Left renal pelvis (tissue), 4 donors: ENCODE measurements at regions not wholly inside any gene's neighbourhood (a gene's known extent, or its start where the extent isn't known, plus 50 kb on each side); places are given as distances from the start of the nearest gene placed in this dataset.

Experiments used
- DNase-seq, 4 donors: peaks; one replicate each; pipeline ENCODE4 v3.0.0-alpha.2; 2013; ENCODE audit warnings: low read depth in 4 of 4, low spot score in 3 of 4

DNA sequence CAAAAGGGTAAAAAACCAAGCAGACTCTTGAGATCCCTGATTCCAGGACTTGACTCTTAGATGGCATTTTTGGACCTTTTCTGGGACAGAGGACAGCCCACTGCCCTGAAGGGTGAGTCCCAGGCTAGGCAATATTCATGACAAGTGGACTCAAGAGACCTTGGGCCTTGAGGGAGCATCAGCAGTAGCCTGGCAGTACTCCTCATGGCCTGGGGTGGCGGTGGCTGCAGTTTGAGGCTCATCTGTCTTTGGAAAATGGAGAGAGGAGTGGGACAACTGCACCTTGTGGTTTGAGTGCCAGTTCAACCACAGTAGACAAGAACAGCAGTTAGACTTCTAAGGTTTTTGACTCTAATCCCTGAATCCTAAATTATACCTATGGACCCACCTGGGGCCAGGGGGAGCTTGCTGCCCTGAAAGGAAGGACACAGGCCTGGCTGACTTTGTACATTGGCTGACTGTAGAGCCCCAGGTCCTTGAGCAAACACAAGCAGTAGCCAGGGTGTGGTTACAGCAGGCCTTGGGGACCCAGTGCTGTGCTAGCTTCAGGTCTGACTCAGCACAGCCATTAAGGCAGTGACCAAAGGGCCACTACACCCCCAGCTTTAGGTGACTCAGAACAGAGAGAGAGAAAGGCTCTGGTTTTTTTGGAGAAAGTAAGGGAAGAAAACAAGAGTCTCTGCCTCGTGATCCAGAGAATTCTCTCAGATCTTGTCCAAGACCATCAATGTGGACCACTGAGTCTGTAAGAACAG, 1023.2 kb downstream of the KCNT2 start:
- DNase-seq: no peak

DNA sequence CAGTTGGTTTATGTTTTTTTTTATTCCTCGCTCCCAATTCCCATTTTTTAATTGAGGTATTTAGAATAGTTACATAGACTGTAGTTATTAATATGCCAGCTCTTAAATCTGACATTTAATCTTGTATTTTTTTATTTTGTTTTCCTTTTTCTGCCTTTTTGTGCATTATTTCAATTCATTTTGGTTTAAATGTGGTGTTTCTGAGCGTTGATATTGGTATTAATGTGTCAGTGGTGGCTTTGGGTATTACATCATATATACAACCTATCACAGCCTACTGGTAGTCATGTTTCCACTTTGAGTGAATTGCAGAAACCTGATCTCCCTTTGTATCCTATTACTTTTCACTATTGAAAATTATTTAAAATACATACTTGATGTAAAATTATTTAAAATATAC, 1027.3 kb downstream of the KCNT2 start:
- DNase-seq: no peak

DNA sequence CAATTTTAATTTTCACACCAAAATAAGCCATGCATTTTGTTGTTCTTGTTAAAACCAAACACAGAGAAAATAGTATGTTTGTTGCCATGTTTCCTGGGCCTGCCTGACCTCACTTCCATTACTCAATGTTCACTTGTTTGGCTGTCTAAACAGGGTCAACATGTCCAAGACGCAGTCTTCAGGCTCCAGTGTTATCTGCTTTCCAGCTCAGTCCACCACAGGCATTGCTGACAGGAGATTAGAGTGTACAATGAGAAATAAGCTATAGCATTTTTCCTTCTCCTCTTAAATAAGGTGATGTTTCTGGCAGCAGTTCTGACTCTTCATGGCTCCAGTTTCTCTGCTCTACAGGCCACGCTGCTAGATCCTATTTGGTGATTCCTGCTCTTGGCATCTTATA, 1030.5 kb downstream of the KCNT2 start:
- DNase-seq: no peak

DNA sequence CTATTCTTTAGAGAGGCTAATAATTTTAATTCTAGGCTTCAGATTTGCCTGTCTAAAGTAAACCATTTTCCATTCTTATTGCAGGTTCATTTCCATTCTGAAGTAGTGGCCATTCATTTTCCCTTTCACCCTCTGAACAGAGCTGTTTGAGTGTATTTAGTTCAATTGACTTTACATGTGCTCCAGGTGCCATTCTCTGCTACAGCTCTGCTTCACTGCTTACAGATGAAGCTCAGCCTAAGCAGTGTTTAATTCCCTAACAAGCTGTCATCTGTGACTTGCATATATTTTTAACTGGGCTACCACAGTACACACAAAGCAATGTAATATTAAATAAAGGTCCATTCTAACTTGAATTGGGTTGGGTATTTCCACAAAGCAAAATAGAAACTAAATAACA, 1031.6 kb downstream of the KCNT2 start:
- no peak for DNase-seq

DNA sequence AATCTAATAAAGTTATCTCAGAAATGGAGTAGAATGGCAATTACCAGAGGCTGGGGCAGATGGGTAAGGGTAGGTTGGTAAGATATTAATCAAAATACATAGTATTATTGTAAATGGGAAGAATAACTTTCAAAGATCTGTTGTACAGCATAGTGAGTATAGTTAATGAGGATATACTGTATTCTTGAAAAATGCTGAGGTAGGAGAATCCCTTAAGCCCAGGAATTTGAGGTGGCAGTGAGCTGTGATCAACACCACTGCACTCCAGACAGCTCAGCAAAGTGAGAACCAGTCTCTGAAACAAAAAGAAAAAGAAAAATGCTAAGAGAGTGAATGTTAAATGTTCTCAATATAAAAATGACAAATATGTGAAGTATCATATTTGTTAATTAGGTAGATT, 1033.7 kb downstream of the KCNT2 start:
- no peak for DNase-seq

DNA sequence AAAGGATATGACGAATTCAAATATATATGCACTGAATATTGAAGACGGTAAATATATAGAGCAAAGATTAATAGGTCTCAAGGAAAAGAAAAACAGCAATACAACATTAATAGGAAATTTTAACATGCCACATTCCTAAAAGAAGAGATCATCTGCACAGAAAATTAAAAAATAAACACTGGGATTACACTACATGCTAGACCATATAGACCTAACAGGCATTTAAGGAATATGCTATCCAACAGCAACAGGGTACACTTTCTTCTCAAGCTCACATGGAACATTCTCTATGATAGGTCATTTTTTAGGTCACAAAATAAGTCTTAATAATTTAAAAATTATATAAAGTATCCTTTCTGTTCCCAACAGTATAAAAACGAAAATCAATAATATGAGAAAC, 1038.3 kb downstream of the KCNT2 start:
- no peak for DNase-seq

DNA sequence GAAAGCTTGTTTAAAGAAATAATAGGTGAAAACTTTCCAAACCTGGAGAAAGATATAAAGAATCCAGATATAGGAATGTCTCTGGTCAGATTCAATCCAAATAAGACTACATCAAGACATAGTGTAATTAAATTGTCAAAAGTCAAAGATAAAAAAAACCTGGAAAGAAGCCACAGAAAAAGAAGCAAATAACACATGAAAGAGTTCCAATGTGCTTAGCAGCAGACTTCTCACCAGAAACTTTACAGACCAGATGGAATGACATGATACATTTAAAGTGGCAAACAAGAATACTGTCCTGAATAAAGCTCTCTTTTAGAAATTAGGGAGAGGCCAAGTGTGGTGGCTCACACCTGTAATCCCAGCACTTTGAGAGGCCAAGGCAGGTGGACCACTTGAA, 1039.9 kb downstream of the KCNT2 start:
- no peak for DNase-seq

DNA sequence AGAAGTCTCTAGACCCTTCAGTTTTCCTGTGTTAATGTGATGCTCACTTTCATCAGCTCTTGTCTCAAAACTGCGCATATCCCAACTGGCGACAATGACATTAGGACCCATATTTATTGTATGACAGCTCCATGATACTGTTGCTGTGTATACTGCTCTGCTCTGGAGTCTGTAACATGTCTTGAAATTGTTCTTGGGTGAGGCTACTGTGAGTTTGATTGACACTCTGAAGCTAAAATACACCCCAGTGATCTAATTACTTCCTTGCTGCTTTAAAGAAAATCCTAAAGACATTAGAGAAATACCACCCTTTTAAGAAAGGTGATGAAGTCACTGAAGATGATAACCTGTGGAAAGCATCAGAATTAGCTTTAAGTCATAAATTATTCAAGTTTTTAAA, 1046.2 kb downstream of the KCNT2 start:
- no peak for DNase-seq

DNA sequence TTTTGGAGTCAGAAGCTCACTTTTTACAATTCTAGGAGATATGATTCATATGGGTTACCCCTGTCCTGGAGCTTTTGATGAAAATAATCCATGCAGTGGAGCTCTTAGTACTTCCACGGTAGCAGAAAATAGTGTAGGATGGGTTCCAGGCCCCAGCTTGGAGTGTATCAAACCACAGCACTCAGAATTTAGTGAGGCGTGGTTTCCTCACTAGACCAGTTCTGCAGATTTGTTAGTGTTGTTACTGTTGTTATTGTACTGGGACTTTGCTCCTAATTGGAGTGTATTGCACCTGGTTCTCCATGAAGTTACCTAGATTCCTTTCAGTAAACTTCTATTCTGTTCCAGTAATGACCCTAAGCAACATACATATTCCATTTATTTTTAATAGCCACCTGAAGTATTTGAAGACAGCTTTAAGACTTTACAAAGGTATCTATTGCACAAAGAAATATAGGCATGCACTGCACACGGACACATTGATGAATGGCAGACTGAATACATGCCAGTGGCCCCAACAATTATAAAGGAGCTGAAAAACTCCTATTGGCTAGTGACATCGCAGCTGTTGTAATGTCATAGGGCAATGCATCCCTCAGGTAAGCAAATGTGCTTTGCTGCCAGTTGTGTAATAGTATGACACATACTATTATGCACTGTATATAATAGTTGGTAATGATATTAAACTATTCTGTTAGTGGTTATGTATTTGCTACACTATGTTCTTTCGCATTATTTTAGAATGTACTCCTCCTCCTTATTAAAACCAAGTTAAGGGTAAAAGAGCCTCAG, 1058.0 kb downstream of the KCNT2 start:
- no peak for DNase-seq

DNA sequence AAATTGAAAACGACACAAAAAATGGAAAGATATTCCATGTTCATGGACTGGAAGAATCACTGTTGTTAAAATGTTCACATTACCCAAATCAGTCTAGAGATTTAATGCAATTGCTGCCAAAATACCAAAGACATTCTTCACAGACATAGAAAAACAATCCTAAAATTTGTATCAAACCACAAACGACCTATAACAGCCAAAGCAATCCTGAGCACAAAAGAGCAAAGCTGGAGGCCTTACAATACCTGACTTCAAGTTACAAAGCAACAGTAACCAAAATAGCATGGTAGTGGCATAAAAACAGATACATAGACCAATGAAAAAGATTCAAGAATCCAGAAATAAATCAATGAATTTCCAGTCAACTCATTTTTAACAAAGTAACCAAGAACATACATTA, 1077.3 kb downstream of the KCNT2 start:
- DNase-seq: no peak

DNA sequence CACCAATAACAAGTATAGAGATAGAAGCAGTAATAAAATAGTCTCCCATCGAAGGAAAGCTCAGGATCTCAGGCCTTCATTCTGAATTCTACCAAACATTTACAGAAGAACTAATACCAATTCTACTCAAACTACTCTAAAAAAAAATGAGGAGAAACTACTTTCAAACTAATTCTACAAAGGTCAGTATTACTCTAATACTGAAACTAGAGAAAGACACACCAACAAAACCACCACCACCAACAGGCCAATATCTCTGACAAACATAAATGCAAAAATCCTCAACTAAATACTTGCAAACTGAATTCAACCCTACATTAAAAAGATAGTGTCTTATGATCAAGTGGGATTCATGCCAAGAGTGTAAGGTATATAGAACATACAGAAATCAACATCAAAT, 1078.4 kb downstream of the KCNT2 start:
- DNase-seq: no peak

DNA sequence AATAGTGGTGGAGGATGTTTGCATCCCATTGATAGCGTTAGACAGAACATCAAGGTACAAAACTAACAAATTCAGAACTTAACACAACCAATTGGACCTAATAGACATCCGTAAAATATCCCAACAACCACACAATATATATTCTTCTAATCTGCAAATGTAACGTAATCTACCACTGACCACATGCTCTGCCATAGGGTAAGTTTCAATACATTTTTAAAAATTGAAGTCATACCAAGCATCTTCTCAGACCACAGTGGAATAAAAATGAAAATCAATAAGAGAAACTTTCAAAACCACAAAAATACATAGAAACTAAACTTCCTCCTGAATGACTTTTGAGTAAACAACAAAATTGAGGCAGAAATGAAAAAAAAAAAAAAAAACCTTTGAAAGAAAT, 1087.5 kb downstream of the KCNT2 start:
- no peak for DNase-seq

DNA sequence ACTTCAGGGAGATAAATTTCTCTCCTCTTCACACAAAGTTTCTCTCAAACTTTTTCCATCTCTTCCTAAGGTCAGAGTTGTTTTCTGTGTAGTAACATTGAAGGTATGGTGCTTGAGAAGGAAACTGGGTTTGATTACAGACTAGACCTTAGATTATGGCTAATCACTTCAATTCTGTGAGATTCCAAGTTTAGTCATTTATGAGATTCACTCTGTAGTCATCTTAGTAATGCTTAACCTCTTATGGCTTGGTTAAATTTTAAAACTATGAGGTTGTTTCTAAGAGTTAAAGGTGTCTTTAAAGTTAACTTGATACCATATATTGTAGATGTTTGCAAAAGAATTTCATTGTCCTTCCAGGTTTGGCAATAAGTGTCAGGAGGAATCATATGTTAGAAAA, 1092.2 kb downstream of the KCNT2 start:
- DNase-seq: no peak

DNA sequence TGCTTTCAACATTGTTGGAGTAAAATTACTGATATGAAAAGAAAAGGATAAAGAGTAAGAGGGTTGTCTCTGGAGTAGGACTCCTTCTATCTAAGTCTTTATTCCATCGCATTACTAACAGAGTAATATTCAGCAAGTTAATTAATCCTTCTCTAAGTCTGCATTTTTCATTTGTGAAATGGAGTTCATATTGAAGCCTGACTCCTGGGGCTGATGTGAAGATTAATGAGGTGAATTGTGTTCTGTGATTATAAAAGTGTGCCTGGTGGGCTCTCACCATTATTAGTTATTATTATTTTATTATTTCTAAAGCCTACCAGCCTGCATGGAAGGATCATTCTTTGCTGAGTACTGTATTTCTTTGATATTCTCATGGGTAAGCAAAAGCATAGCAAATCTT, 1096.7 kb downstream of the KCNT2 start:
- DNase-seq: no peak

DNA sequence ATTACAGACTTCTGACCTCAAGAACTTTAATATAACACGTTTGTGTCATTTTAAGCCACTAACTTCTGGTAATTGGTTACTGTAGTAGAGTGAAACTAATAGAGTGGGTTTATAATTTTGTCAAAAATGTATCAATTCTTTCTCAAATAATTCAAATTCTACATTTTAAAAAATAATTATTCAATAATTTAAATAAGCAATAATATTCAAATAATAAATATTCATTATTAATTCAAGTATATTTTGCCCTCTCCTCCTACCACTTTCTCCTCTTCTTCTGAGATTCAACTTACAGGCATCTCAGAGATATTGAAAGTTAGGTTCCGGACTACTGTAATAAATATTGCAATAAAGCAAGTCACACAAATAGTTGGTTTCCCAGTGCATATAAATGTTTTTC, 1107.1 kb downstream of the KCNT2 start:
- DNase-seq: no peak

DNA sequence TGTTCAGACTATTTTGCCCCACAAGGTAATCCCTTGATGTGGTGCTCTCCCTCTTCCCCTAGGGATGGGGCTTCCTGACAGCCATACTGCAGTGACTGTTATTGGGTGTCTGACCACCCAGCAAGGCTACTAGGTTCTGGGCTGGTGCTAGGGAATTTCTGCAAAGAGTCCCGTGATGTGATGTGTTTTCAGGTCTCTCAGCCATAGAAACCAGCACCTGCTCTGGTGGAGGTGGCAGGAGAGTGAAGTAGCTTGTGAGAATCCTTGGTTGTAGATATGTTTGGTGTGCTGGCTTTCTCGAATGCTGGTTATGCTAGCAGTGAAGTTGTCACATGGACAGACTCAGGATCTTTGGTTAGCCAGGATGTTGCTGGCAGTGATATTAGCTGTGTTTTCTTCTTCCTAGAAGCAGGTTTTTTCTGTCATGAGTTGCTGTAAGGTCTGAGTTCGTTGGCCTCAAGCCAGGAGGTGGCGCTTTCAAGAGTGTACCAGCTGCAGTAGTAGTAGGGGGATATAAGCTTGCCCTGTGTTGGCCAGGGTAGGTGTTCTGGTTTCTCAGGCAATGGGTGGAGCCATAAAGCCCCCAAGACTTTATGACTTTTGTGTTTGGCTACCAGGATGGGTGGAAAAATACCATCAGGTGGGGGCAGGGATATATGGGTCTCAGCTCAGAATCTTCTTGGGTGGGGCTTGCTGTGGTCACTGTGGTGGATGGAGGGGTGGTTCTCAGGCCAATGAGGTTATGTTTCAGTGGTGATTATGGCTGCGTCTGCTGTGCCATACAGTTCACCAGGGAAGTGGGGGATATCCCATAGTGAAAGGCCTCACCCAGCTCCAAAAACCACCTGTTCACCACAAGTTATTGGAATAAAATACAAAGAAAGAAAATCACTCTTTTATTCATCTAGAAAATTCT, 1112.3 kb downstream of the KCNT2 start:
- DNase-seq: no peak

DNA sequence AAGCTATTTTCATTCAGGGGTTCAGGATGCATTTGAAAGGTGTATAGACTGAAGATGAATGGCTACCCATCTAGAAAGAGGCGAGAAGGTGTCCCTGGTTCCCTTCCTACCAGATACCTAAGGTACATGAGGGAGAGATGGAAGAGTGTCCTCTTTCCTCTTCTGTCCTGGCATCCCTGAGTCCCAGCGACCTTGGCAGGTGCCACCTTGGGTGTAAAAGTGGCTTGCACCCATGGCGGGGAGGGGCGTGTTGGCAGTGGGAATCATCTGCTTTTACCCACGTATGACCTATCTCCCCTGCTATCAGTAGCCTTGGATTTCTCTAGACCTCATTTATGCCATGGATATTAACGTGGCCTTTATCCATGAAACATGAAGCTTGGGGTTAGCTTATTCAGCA, 1126.1 kb downstream of the KCNT2 start:
- DNase-seq: no peak

DNA sequence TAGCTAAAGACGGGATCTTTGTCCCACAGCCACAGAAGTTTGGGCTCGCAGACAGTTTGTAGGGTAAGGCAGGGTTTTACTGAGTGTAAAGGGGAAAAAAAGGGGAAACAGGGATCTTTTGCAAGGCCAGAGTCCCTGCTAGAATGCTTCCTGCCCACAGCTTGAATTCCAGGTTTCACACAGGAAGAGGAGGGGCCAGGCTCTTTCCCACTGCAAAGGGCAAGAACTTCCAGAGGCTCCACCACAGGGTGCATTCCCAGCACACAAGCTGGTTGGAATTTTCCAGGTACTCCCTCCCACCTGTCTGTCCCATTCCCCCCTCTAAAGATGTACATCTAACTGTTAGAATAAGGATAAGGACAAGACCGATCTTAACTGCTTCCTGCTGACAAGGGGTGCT, 1126.9 kb downstream of the KCNT2 start:
- DNase-seq: no peak

DNA sequence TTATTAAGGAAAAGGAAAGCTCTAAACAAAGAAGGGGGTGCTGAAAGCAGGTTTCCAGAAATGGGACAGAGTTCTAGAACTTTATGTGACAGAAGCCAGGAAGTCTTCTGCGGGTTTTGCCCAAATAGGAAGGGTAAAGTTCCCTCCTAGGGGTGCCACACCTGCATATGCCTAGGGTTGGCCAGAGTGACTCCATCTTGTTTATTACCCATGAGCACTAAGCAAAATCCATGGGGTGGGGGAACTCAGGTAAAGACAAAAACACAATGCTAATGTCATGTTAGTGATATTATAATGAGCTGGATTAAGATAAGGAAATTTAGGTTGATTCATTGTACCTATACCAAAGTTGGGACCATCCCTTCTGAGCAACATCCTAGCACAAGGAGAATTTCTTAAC, 1132.7 kb downstream of the KCNT2 start:
- DNase-seq: no peak

DNA sequence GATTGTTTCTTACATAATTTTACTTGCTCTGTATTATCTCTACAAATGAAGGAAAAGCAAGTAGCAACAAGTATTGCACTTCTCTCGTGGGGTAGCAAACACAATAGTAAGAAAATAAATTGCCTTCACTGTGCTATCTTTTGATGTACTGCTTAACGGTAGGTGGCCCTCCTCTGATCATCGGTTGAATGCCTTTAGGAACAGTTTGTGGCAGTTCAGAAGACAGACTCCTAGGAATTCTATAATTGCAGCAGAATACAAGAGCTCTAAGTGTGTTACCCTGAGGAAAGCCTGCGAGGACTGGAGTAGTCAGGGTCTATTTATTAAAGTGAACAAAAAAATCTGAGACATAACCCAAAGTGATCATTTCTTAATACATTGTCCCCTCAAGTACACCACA, 1135.9 kb downstream of the KCNT2 start:
- DNase-seq: no peak

DNA sequence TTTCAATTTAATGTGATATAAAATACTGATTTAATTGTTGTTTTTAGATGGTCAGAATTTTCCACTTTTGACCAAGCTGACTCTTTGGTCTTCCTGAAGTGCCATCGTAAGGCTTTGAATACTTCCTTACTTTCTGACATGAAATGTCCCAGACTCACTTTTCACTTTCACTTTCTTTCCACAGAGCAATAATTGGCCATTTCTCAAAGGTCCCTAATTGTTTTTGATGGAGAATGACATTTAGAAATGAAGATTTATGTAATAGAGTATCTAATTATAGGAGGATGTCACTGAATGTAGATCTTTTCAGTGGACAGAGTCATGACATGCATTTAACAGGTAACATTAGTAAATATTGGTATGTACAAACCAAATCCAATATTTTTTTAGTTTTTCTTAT, 1141.6 kb downstream of the KCNT2 start:
- no peak for DNase-seq
